DND-41 (cell line): ENCODE measurements at regions not wholly inside any gene's neighbourhood (a gene's known extent, or its start where the extent isn't known, plus 50 kb on each side); places are given as distances from the start of the nearest gene placed in this dataset.

Source experiments
- ATAC-seq: fragments of 200-7000 bp; cut with Tn5 transposase; 3 replicates; pipeline ENCODE4 v1.9.1; 2021; ENCODE audit warnings: low read depth; ENCODE audit not compliant: insufficient read depth
- DNase-seq: peaks from one replicate; pipeline ENCODE4 v3.0.0-alpha.2; 2020
- H2AFZ ChIP-seq: 2 replicates; pipeline ENCODE4 v1.6.0; 2012; ENCODE audit warnings: low read depth, low read length
- H3K27ac ChIP-seq: 2 replicates; pipeline ENCODE4 v1.5.1; 2012; ENCODE audit warnings: low read length, inconsistent platforms
- H3K27me3 ChIP-seq: fragments of 200-600 bp; sonication (generic); 2 replicates; pipeline ENCODE4 v1.6.0; 2012; ENCODE audit warnings: low read length, mild to moderate bottlenecking, inconsistent platforms; ENCODE audit not compliant: insufficient read depth, poor library complexity
- H3K36me3 ChIP-seq: 2 replicates; pipeline ENCODE4 v1.5.1; 2012; ENCODE audit warnings: low read length, inconsistent platforms; ENCODE audit not compliant: insufficient read depth
- H3K4me1 ChIP-seq: 2 replicates; pipeline ENCODE4 v1.5.1; 2012; ENCODE audit warnings: mild to moderate bottlenecking, low read length; ENCODE audit not compliant: insufficient read depth
- H3K4me2 ChIP-seq: 2 replicates; pipeline ENCODE4 v1.6.0; 2012; ENCODE audit warnings: mild to moderate bottlenecking, moderate library complexity, low read length, inconsistent platforms; ENCODE audit not compliant: insufficient read depth
- H3K4me3 ChIP-seq, 2 experiments: fragments of 200-600 bp in 1 of 2; shearing (Covaris generic) in 1 of 2; 2 replicates each; pipeline ENCODE4 v1.5.1; 2012 to 2016; ENCODE audit warnings: inconsistent platforms in 2 of 2, low read length in 2 of 2, mild to moderate bottlenecking in 2 of 2, low read depth in 1 of 2, moderate library complexity in 1 of 2
- H3K79me2 ChIP-seq: 2 replicates; pipeline ENCODE4 v1.6.0; 2012; ENCODE audit warnings: low read length, inconsistent platforms; ENCODE audit not compliant: insufficient read depth
- H3K9ac ChIP-seq: 2 replicates; pipeline ENCODE4 v1.6.0; 2012; ENCODE audit warnings: low read depth, mild to moderate bottlenecking, inconsistent platforms, low read length, moderate library complexity
- H3K9me3 ChIP-seq: 2 replicates; pipeline ENCODE4 v1.5.1; 2012; ENCODE audit warnings: low read length, moderate library complexity, mild to moderate bottlenecking, inconsistent platforms; ENCODE audit not compliant: insufficient read depth, severe bottlenecking
- H4K20me1 ChIP-seq: 2 replicates; pipeline ENCODE4 v1.6.0; 2012; ENCODE audit warnings: low read length; ENCODE audit not compliant: insufficient read depth
- EZH2 ChIP-seq: IDR thresholded peaks from 3 replicates; pipeline ENCODE4 v1.6.1; 2012; ENCODE audit warnings: borderline replicate concordance, low read depth, mild to moderate bottlenecking, moderate library complexity, low read length, inconsistent platforms; ENCODE audit not compliant: severe bottlenecking
- TF ChIP-seq, protein P1 (sequence below): IDR thresholded peaks from 2 replicates; pipeline ENCODE4 v1.5.1; 2012; ENCODE audit warnings: borderline replicate concordance, low read length, moderate library complexity, mild to moderate bottlenecking; ENCODE audit not compliant: poor library complexity, severe bottlenecking; ENCODE audit errors: extremely low read depth

DNA sequence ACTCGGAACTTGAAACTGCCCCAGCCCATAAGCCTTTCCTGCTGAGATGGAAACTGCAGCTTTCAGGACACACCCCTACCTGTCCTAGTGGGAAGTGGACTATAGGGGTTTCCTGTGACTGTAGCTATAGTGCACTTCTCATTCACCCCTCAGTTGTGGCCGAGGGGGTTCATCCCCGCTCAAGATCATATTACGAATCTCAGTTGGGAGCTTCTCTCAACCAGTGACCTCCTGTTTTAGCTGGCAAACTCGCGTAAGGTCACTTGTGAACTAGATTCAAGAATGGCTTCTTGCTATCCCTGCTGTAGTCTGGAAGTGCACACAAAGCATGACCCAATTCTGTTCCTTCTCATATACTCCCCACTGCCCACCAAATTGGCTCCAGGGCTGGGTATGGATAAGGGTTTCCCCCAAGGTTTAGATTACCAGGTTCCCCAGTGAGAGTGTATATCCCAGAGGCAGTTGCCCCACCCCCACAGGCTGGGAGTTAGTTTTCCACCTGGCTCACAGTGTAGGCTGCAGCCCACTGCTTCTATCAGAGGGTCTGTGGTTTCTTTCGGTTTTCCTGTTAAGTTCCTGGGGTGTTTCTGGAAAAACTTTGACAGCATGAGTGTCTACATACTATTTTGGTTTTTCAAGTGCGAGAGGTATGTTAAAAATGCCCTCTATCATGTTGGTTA lies 812.9 kb downstream of the JRKL start:
- Histone ChIP-seq H3K27ac (no peak overlapping the region), H3K9ac (no peak overlapping the region), H3K36me3 (no peaks in the 10 kb centered on the region), H4K20me1 (no peaks in the 10 kb centered on the region), H3K4me2 (no peak overlapping the region), H3K9me3 (no peaks in the 10 kb centered on the region), H3K79me2 (no peaks in the 10 kb centered on the region), H3K4me1 (no peaks in the 10 kb centered on the region), H2AFZ (no peak overlapping the region), H3K4me3 (no peak overlapping the region), H3K27me3 (no peaks in the 10 kb centered on the region)
- ATAC-seq (no peak), DNase-seq (no peak)
- TF ChIP-seq, protein P1, sequence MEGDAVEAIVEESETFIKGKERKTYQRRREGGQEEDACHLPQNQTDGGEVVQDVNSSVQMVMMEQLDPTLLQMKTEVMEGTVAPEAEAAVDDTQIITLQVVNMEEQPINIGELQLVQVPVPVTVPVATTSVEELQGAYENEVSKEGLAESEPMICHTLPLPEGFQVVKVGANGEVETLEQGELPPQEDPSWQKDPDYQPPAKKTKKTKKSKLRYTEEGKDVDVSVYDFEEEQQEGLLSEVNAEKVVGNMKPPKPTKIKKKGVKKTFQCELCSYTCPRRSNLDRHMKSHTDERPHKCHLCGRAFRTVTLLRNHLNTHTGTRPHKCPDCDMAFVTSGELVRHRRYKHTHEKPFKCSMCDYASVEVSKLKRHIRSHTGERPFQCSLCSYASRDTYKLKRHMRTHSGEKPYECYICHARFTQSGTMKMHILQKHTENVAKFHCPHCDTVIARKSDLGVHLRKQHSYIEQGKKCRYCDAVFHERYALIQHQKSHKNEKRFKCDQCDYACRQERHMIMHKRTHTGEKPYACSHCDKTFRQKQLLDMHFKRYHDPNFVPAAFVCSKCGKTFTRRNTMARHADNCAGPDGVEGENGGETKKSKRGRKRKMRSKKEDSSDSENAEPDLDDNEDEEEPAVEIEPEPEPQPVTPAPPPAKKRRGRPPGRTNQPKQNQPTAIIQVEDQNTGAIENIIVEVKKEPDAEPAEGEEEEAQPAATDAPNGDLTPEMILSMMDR = no peak
- no peak for TF ChIP-seq EZH2

DNA sequence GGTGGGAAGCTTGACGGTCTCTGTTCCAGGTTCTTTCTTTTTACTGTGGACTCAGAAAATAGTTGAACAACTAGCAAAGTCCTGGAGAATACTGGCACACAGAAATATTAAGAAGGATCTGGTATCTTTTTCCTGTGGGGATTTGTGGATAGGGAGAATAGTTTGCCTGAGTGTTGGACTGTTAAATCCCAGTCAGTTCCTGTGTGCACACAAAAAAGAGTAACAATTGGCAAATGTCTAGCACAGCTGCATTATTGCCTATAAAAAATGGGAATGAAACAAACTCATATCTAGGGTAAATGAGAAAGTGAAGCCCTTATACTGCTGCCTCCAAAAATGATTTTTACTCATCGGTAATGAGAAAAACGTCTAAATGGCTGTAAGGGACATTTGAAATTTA lies 828.2 kb downstream of the JRKL start:
- Histone ChIP-seq H3K9ac (no peak overlapping the region), H3K4me1 (no peaks in the 10 kb centered on the region), H3K9me3 (no peaks in the 10 kb centered on the region), H3K4me2 (no peak overlapping the region), H3K4me3 (no peak overlapping the region), H2AFZ (no peak overlapping the region), H3K27ac (no peak overlapping the region), H3K79me2 (no peaks in the 10 kb centered on the region), H4K20me1 (no peaks in the 10 kb centered on the region), H3K36me3 (no peaks in the 10 kb centered on the region), H3K27me3 (no peaks in the 10 kb centered on the region)
- TF ChIP-seq, protein P1 = no peak
- TF ChIP-seq EZH2 = no peak
- no peak for ATAC-seq
- no peak for DNase-seq

DNA sequence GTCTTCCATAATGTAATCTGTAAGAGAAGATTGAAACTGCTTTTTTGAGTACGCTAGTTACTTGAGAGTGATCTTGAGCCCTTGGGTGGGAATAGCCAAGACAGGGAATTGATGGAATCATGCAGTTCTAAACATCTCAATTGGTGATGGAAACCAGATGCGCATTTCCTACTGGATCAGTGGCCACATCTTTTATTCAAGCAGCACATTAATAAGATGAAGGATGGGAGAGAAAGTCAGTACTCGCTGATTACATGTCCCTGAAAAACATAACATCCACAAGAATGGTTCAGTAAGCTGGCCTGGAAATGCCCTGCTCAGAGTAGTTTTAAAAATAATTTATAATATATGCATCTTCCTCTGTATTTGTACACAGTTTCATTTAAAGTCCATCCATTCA lies 833.8 kb downstream of the JRKL start:
- Histone ChIP-seq H3K27ac (no peak overlapping the region), H3K27me3 (no peaks in the 10 kb centered on the region), H3K4me1 (no peaks in the 10 kb centered on the region), H2AFZ (no peak overlapping the region), H3K4me2 (no peak overlapping the region), H3K4me3 (no peak overlapping the region), H3K9ac (no peak overlapping the region), H4K20me1 (no peaks in the 10 kb centered on the region), H3K36me3 (no peaks in the 10 kb centered on the region), H3K79me2 (no peaks in the 10 kb centered on the region), H3K9me3 (no peaks in the 10 kb centered on the region)
- TF ChIP-seq, protein P1 = no peak
- no peak for TF ChIP-seq EZH2
- ATAC-seq (no peak), DNase-seq (no peak)
